NCI-H526 treated with DMSO at 0.1 percent for 48 hours (cell line): ENCODE measurements at regions not wholly inside any gene's neighbourhood (a gene's known extent, or its start where the extent isn't known, plus 50 kb on each side); places are given as distances from the start of the nearest gene placed in this dataset.
A peak's percentile ranks its signal among the peaks of the same experiment; 100 is the strongest.

ENCODE experiments used
- DNase-seq: peaks from one replicate; lab custom pipeline; 2025; lab: John Stamatoyannopoulos, UW

- DNase-seq = no peak
Measured at GRCh38 chr20:43306837-43307236, 117.1 kb upstream of the PTPRT start.

- DNase-seq = no peak
Measured at GRCh38 chr20:43305749-43306148, 116.0 kb upstream of the PTPRT start.

GRCh38 chr20:43304598-43304997 lies 114.9 kb upstream of the PTPRT start:
- no peak for DNase-seq

GRCh38 chr20:43302936-43303335 lies 113.2 kb upstream of the PTPRT start:
- no peak for DNase-seq

GRCh38 chr20:43300901-43301300 lies 111.2 kb upstream of the PTPRT start:
- no peak for DNase-seq

GRCh38 chr20:43295781-43296180 lies 106.1 kb upstream of the PTPRT start:
- no peak for DNase-seq

GRCh38 chr20:43295263-43295662 lies 105.6 kb upstream of the PTPRT start:
- DNase-seq = no peak

- DNase-seq = no peak
Measured at GRCh38 chr20:43294031-43294430, 104.3 kb upstream of the PTPRT start.

GRCh38 chr20:43293068-43293786 lies 103.5 kb upstream of the PTPRT start:
- DNase-seq = no peak

- DNase-seq = no peak
Measured at GRCh38 chr20:43292222-43292621, 102.5 kb upstream of the PTPRT start.

- no peak for DNase-seq
Measured at GRCh38 chr20:43287637-43288036, 97.9 kb upstream of the PTPRT start.

- no peak for DNase-seq
Measured at GRCh38 chr20:43285170-43285569, 95.5 kb upstream of the PTPRT start.

- no peak for DNase-seq
Measured at GRCh38 chr20:43284486-43284885, 94.8 kb upstream of the PTPRT start.

GRCh38 chr20:43283126-43283525 lies 93.4 kb upstream of the PTPRT start:
- DNase-seq = no peak

- DNase-seq = no peak
Measured at GRCh38 chr20:43271980-43272379, 82.3 kb upstream of the PTPRT start.

- DNase-seq = no peak
Measured at GRCh38 chr20:43265449-43265848, 75.7 kb upstream of the PTPRT start.

GRCh38 chr20:43263226-43263625 lies 73.5 kb upstream of the PTPRT start:
- DNase-seq = no peak

GRCh38 chr20:43262341-43262740 lies 72.6 kb upstream of the PTPRT start:
- no peak for DNase-seq

- no peak for DNase-seq
Measured at GRCh38 chr20:43255877-43256276, 66.2 kb upstream of the PTPRT start.

GRCh38 chr20:43252761-43253160 lies 63.1 kb upstream of the PTPRT start:
- no peak for DNase-seq

- no peak for DNase-seq
Measured at GRCh38 chr20:43248341-43248740, 58.6 kb upstream of the PTPRT start.

GRCh38 chr20:43247361-43247760 lies 57.7 kb upstream of the PTPRT start:
- DNase-seq = no peak

- no peak for DNase-seq
Measured at GRCh38 chr20:43244647-43245046, 54.9 kb upstream of the PTPRT start.

- peak; percentile 43 for DNase-seq
Measured at GRCh38 chr20:43243672-43244269, 54.1 kb upstream of the PTPRT start.
